Activated CD4-positive, alpha-beta T cell treated with anti-CD3 and anti-CD28 coated beads for 48 hours (primary cell): ENCODE measurements at regions not wholly inside any gene's neighbourhood (a gene's known extent, or its start where the extent isn't known, plus 50 kb on each side); places are given as distances from the start of the nearest gene placed in this dataset.
"Not testable (repeated sequence)": the region's sequence is repeated elsewhere in the genome, so short reads cannot be mapped to it uniquely, and the experiment has no call there.

Experiments used
- DNase-seq: peaks from one replicate; pipeline ENCODE4 v3.0.0-alpha.2; 2020

GRCh38 chr17:30638968-30639367 is 161.8 kb downstream of the GOSR1 start:
- DNase-seq = not testable (repeated sequence)

- not testable (repeated sequence) for DNase-seq
These were observed 154.4 kb downstream of the GOSR1 start for GRCh38 chr17:30631651-30632050.

- DNase-seq = not testable (repeated sequence)
These were observed 148.2 kb downstream of the GOSR1 start for GRCh38 chr17:30625380-30625779.

GRCh38 chr17:30624180-30624579 is 147.0 kb downstream of the GOSR1 start:
- DNase-seq = not testable (repeated sequence)

GRCh38 chr17:30609682-30610081 is 132.5 kb downstream of the GOSR1 start:
- DNase-seq = not testable (repeated sequence)

- DNase-seq = no peak
These were observed 128.3 kb downstream of the GOSR1 start for GRCh38 chr17:30605523-30605922.

GRCh38 chr17:30605027-30605426 is 127.8 kb downstream of the GOSR1 start:
- DNase-seq = no peak

GRCh38 chr17:30602396-30602795 is 125.2 kb downstream of the GOSR1 start:
- DNase-seq = not testable (repeated sequence)

- not testable (repeated sequence) for DNase-seq
These were observed 124.8 kb downstream of the GOSR1 start for GRCh38 chr17:30601984-30602383.

- peak; percentile 25 for DNase-seq
These were observed 123.8 kb downstream of the GOSR1 start for GRCh38 chr17:30600830-30601494.

- DNase-seq = peak; percentile 73
These were observed 123.0 kb downstream of the GOSR1 start for GRCh38 chr17:30600060-30600829.

GRCh38 chr17:30599428-30600059 is 122.3 kb downstream of the GOSR1 start:
- no peak for DNase-seq

GRCh38 chr17:30597776-30598288 is 120.6 kb downstream of the GOSR1 start:
- no peak for DNase-seq

- not testable (repeated sequence) for DNase-seq
These were observed 120.0 kb downstream of the GOSR1 start for GRCh38 chr17:30596948-30597775.

- not testable (repeated sequence) for DNase-seq
These were observed 117.8 kb downstream of the GOSR1 start for GRCh38 chr17:30594953-30595371.

GRCh38 chr17:30594223-30594952 is 117.2 kb downstream of the GOSR1 start:
- DNase-seq = no peak

- no peak for DNase-seq
These were observed 113.0 kb downstream of the GOSR1 start for GRCh38 chr17:30590081-30590733.

- no peak for DNase-seq
These were observed 112.2 kb downstream of the GOSR1 start for GRCh38 chr17:30589431-30589830.

- DNase-seq = no peak
These were observed 111.6 kb downstream of the GOSR1 start for GRCh38 chr17:30588798-30589247.

GRCh38 chr17:30586818-30587595 is 109.8 kb downstream of the GOSR1 start:
- DNase-seq = peak; percentile 21
